HL-60 (cell line): ENCODE measurements at regions not wholly inside any gene's neighbourhood (a gene's known extent, or its start where the extent isn't known, plus 50 kb on each side); places are given as distances from the start of the nearest gene placed in this dataset.

Experiments
- DNase-seq, 2 experiments: peaks; one replicate each; pipeline ENCODE4 v3.0.0-alpha.2; 2010 to 2020; ENCODE audit warnings: low read depth in 1 of 2, low spot score in 1 of 2
- H3K27ac ChIP-seq: fragments of 250-450 bp; sonication (Bioruptor Pico); replicated peaks from 2 replicates; pipeline ENCODE4 v1.5.1; 2020; ENCODE audit warnings: mild to moderate bottlenecking, moderate library complexity
- H3K27me3 ChIP-seq: fragments of 250-450 bp; sonication (Bioruptor Pico); 2 replicates; pipeline ENCODE4 v1.5.1; 2021; ENCODE audit warnings: mild to moderate bottlenecking, moderate library complexity; ENCODE audit not compliant: insufficient read depth, poor library complexity, severe bottlenecking
- H3K4me3 ChIP-seq: replicated peaks from 2 replicates; pipeline ENCODE4 v1.5.1; 2011; ENCODE audit warnings: mild to moderate bottlenecking, control low read depth, low read length; ENCODE audit not compliant: insufficient read depth
- CTCF ChIP-seq: IDR thresholded peaks from one replicate; pipeline ENCODE4 v1.5.1; 2011; ENCODE audit warnings: low read length, control low read depth, inconsistent platforms; ENCODE audit not compliant: insufficient read depth
- GABPA ChIP-seq: IDR thresholded peaks from 2 replicates; pipeline ENCODE4 v1.6.1; 2012; ENCODE audit warnings: low read depth
- POLR2AphosphoS5 ChIP-seq: IDR thresholded peaks from 2 replicates; pipeline ENCODE4 v1.6.1; 2012; ENCODE audit warnings: low read depth
- REST ChIP-seq: IDR thresholded peaks from 2 replicates; pipeline ENCODE4 v1.6.1; 2012; ENCODE audit warnings: low read depth; ENCODE audit not compliant: insufficient replicate concordance
- SPI1 ChIP-seq: IDR thresholded peaks from 2 replicates; pipeline ENCODE4 v1.6.1; 2012; ENCODE audit warnings: low read depth, mild to moderate bottlenecking, borderline replicate concordance

- H3K27me3 ChIP-seq = no peaks in the 10 kb centered on the region
- no peak for DNase-seq
- H3K27ac ChIP-seq = no peak overlapping the region
- H3K4me3 ChIP-seq = no peak overlapping the region
- no peak for TF ChIP-seq POLR2AphosphoS5
- TF ChIP-seq SPI1 = no peak
- TF ChIP-seq GABPA = no peak
- TF ChIP-seq REST = no peak
- TF ChIP-seq CTCF = no peak
These were observed 99.1 kb upstream of the ZNF644 start for GRCh38 chr1:91120936-91121335.

- Histone ChIP-seq H3K27ac (no peak overlapping the region), H3K27me3 (no peaks in the 10 kb centered on the region), H3K4me3 (no peak overlapping the region)
- peak; percentile 36; the same call in 1 of the 2 replicates for TF ChIP-seq SPI1
- TF ChIP-seq CTCF = no peak
- no peak for TF ChIP-seq POLR2AphosphoS5
- peak; percentile 11 to 14 for DNase-seq
These were observed 98.6 kb upstream of the ZNF644 start for GRCh38 chr1:91120421-91120820.

GRCh38 chr1:91104712-91105111 is 82.9 kb upstream of the ZNF644 start:
- no peak for TF ChIP-seq POLR2AphosphoS5
- TF ChIP-seq CTCF = no peak
- TF ChIP-seq GABPA = no peak
- no peak for TF ChIP-seq REST
- no peak for TF ChIP-seq SPI1
- no peaks in the 10 kb centered on the region for H3K27me3 ChIP-seq
- no peak overlapping the region for H3K4me3 ChIP-seq
- DNase-seq = no peak
- no peak overlapping the region for H3K27ac ChIP-seq

- Histone ChIP-seq H3K27ac (no peak overlapping the region), H3K4me3 (no peak overlapping the region), H3K27me3 (no peaks in the 10 kb centered on the region)
- TF ChIP-seq REST (no peak), CTCF (no peak), SPI1 (no peak), POLR2AphosphoS5 (no peak), GABPA (no peak)
- DNase-seq = no peak
These were observed 79.5 kb upstream of the ZNF644 start for GRCh38 chr1:91101328-91101727.
